ENCODE measurements at regions not wholly inside any gene's neighbourhood (a gene's known extent, or its start where the extent isn't known, plus 50 kb on each side); places are given as distances from the start of the nearest gene placed in this dataset.

GRCh38 chr1:99198393-99198792 is 65.9 kb upstream of the PLPPR4 start:
- Histone ChIP-seq H4K20me1 (ENCODE audit: control insufficient read depth, extremely low read depth, insufficient read depth, low read length) (no peaks in the 10 kb centered on the region), H3K4me1 (ENCODE audit: control insufficient read depth, extremely low read depth, insufficient read depth, low read length) (no peaks in the 10 kb centered on the region), H3K9me3 (ENCODE audit: control insufficient read depth, insufficient read depth, low read depth, low read length) (no peaks in the 10 kb centered on the region), H3K36me3 (ENCODE audit: control insufficient read depth, insufficient read depth, low read length) (no peaks in the 10 kb centered on the region), H3K27me3 (ENCODE audit: control insufficient read depth, insufficient read depth, low read length) (no peaks in the 10 kb centered on the region), H2AFZ (ENCODE audit: low read length) (no peak overlapping the region), H3K4me2 (ENCODE audit: extremely low read depth, insufficient read depth, low read length) (no peak overlapping the region), H3K79me2 (ENCODE audit: control insufficient read depth, insufficient read depth, low read length) (no peaks in the 10 kb centered on the region), H3K9ac (ENCODE audit: insufficient read depth, low read length) (no peak overlapping the region), H3K27ac (ENCODE audit: insufficient read depth, low read length) (no peak overlapping the region), H3K4me3 (replicated peaks in 1 of 4; ENCODE audit: control extremely low read depth in 1 of 4, insufficient read depth in 1 of 4, low read depth in 3 of 4, low read length in 4 of 4) (no peak overlapping the region)
- TF ChIP-seq CTCF (conservative IDR thresholded peaks at IDR 0.05 in 1 of 2, IDR thresholded peaks at IDR 0.05 in 1 of 2; ENCODE audit: low read depth in 1 of 2, low read length in 2 of 2), result no peak
- TF ChIP-seq EZH2 (IDR thresholded peaks at IDR 0.05; ENCODE audit: low read length, missing control alignments), result no peak
- DNase-seq (ENCODE audit: low read depth in 2 of 2), result no peak

GRCh38 chr1:99207216-99207615 is 57.1 kb upstream of the PLPPR4 start:
- no peak overlapping the region for H3K4me3 ChIP-seq (replicated peaks in 1 of 4; ENCODE audit: control extremely low read depth in 1 of 4, insufficient read depth in 1 of 4, low read depth in 3 of 4, low read length in 4 of 4)
- no peaks in the 10 kb centered on the region for H3K27me3 ChIP-seq (ENCODE audit: control insufficient read depth, insufficient read depth, low read length)
- H3K79me2 ChIP-seq (ENCODE audit: control insufficient read depth, insufficient read depth, low read length), result no peaks in the 10 kb centered on the region
- TF ChIP-seq EZH2 (IDR thresholded peaks at IDR 0.05; ENCODE audit: low read length, missing control alignments) (no peak), CTCF (conservative IDR thresholded peaks at IDR 0.05 in 1 of 2, IDR thresholded peaks at IDR 0.05 in 1 of 2; ENCODE audit: low read depth in 1 of 2, low read length in 2 of 2) (no peak)
- no peak overlapping the region for H3K27ac ChIP-seq (ENCODE audit: insufficient read depth, low read length)
- no peaks in the 10 kb centered on the region for H3K9me3 ChIP-seq (ENCODE audit: control insufficient read depth, insufficient read depth, low read depth, low read length)
- no peak overlapping the region for H2AFZ ChIP-seq (ENCODE audit: low read length)
- H3K36me3 ChIP-seq (ENCODE audit: control insufficient read depth, insufficient read depth, low read length), result no peaks in the 10 kb centered on the region
- no peaks in the 10 kb centered on the region for H4K20me1 ChIP-seq (ENCODE audit: control insufficient read depth, extremely low read depth, insufficient read depth, low read length)
- no peak overlapping the region for H3K9ac ChIP-seq (ENCODE audit: insufficient read depth, low read length)
- DNase-seq (ENCODE audit: low read depth in 2 of 2), result no peak
- H3K4me2 ChIP-seq (ENCODE audit: extremely low read depth, insufficient read depth, low read length), result no peak overlapping the region
- H3K4me1 ChIP-seq (ENCODE audit: control insufficient read depth, extremely low read depth, insufficient read depth, low read length), result no peaks in the 10 kb centered on the region
